T1000 (cell line): ENCODE measurements at regions not wholly inside any gene's neighbourhood (a gene's known extent, or its start where the extent isn't known, plus 50 kb on each side); places are given as distances from the start of the nearest gene placed in this dataset.
A peak's percentile ranks its signal among the peaks of the same experiment; 100 is the strongest.

Experiments
- DNase-seq: peaks from one replicate; lab custom pipeline; 2025; ENCODE audit warnings: mixed read lengths; lab: John Stamatoyannopoulos, UW

DNA sequence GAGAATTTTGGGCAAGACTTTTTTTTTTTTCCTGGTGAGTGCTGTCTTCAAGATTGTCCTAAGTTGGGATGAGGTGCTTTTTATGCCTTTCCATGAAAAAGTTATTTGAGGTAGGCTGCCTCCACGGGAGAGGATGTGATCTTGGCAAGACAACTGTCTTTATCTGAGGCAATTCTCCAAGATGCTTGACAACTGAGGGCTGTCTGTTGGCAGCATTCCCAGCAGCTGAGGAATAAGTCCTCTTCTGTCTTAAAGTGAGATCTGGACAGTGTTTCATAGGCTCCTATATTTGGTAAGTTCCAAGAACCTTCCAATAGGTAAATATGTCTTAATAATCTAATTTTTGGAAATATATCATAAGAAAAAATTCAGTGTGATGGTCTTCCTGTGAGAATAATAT, 662.0 kb downstream of the CDH11 start:
- no peak for DNase-seq

DNA sequence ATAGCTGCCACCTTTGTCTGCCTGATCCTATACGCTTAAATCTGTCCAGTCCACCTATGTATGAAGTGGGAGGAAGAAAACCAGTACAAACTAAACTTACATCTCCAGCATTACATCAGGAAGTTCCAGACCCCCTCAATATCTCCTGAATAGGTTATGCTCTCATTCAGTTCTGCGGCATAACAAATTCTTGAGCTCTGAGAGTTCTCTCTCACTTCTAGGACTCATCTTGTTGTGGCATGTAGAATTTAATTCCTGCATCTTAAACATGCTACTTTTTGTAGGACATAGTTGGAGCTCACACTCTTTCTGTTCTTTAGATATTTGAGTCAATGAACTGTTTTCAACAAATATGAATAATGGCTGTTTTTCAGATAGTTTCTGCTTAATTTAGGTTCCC, 662.5 kb downstream of the CDH11 start:
- DNase-seq, result no peak

DNA sequence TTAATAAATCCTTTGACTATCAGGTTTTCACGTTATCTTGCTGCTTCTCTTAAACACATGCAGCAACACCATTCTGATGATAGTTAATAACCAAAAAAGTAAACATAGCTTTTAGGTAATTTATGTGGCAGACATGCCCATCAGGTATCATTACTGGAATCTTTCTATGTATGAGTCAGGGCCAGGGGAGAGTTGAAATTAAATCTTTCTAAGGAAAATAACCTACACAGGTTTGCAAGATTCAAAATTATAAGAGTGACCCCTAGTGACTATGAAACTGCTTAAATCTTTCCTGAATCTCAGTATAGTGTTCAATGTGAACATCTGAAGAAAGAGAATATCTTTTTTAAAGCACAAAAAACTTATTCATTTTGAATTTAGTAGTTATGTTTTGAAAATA, 666.6 kb downstream of the CDH11 start:
- no peak for DNase-seq

DNA sequence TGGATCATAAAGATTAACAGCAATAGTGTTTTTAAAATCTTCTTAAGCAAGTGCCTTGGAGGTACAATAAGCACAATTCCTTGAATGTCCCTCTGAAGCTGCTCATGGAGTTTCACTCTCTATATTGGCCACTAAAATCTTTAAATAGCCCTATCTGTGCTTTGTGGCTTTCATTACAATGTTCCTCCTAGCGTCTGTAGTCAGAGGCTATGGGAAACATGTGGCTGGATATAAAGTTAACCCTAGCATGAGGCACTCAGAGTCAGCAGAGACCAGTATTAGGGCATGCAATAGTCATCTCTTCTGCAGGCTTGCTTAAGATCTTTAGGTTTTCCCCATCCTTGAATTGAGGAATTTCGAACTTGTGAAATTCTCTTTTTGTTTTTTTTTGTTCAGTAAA, 668.2 kb downstream of the CDH11 start:
- no peak for DNase-seq

DNA sequence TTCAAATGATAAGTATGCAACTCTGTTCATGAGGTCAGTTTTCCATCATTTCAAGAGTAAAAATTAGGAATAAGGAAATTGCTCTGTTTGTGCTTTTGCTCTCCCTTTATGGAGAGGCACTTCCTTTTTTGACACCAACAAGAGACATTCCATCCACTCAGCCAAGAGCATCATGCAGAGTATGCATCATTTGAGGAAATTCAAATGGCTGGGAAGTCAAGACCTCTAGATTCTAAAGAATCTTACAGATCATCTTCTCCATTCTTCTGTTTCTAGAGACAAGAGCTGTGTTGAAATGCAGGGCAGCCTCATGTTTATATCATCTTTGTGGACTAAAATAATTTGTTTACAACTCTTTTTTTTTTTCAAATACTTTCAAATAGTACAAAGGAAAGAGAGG, 669.4 kb downstream of the CDH11 start:
- DNase-seq, result no peak

DNA sequence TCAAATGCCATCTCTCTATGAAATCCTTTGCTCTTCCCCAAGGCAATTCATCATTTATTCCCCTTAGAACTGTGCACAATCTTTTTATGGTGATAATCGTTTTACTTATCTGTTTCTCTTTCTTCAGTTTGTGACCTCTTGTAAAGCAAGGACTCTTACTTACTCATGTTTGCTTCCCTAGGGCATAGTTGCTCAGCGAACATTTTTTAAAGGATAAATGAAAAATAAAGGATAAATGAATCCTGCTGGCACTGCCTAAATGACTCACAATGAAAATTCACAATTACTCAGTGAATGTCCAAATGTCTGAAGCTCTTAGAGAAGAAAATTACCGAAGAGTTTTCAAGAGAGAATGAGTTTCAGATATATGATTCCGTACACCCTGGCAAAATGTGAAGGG, 671.7 kb downstream of the CDH11 start:
- DNase-seq, result no peak

DNA sequence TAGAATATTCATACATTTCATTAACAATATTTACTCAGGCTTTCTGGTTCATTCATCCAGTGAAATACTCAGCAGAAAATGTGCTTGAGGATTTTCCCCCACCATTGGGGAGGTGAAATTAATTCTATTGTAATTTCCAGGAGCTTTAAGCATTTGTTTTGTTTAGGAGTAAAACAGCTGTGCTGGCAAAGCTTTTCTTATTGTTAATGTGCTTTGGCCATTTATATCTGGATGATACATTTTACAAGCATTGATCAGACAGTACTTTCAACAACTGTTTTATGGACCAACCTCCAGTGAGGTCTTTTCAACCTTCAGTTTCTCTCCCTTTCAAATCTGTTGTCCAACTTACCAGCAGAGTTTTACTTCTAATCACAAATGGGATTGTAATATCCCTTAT, 672.4 kb downstream of the CDH11 start:
- DNase-seq, result no peak

DNA sequence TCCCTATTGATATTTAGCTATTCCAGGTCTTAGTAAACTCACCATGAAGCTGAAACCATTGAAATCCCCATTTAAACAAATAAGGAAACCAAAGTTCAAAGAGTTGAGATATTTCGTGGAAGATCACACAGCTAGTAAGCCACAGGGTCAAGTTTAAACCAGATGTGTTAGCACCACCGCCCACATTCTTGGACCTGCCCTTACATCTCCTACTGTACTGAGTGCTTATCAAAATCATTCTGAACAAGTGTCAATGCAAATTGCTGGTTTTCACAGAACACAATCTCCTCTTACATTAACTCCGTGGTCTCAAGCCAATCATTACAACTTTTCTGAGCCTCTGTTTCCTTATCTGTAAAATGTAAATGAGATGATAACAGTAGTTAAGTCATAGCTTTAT, 676.2 kb downstream of the CDH11 start:
- DNase-seq, result no peak

DNA sequence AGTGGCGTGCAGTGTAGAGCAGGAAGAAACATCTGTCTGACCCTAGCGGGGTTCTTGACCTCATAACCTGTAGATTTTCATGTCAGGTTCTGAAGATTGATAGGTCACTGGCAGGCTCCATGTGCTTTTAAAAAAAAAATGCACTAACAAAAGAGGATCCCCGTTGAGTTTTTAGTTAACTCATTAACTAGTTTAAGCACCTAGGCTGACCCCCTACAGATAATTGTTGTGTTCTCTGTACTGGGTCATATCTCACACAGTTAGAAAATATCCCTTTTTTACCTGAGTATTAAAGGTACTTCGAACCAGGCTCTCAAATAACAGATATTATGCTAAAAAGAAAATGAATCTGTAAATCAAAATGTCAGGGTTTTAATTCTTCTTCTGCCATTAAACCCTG, 676.6 kb downstream of the CDH11 start:
- no peak for DNase-seq

DNA sequence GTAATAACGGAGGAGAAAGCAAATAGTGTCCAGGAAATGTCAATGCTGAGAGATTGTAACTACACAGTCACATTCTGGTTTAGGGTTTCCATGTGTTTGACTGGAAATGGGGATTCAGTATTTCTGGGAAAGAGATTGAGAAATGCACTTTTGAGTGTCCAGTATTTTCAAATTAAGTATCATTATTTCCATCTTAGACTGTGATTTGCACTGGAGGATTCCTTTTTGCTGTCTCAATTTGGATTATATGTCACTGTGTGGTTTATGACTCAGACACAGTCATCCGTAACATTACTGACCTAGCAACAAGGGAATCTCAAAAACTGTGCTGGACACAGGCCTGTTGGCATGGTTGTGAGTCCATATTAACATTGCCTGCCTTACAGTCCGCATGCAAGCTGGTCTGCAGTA, 681.4 kb downstream of the CDH11 start:
- peak; percentile 16 for DNase-seq

DNA sequence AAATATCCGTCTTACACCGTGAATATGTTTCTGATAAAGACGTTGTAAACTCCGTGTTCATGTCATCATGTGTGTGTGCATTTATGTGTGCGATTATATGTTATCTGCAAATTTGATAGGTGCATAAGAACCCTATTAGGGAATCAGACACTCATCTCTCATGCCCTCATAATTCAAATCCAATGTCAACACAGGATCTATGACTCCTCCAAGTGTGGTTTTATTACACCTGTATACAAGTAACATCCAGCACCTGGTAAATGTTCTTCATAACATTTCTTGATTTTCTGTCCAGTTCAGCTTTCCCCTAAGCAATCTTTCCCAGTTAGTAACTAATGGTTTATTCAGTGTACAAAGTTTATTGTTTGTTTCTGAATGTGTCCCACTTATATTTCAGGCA, 681.9 kb downstream of the CDH11 start:
- no peak for DNase-seq

DNA sequence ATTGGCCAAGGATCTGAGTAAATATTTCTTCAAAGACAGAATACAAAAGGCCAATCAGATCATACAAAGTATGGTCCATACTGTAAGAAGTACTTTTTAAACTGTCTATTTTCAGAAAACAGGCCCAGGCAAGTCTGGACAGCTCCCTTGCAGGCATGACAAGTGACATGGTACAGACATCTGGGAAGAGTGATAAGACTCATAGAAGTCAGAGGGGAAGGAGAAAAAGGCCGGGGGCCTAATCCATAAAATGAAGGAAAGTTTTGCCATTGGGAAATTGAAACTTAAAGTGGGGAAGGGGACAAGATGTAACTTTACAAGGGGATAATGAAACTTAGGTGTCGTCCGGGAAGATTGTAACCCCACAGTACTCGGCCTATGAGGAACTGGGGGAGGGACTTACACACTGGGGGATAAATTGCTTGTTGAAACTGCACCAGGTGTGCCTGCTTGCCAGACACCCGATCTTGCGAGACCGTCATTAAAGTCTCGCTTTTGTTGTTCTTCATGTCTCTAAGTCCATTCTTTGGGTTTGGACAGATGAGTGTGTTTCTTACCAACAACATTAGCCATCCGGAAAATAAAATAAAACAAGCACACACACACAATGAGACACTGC, 684.0 kb downstream of the CDH11 start:
- DNase-seq, result no peak

DNA sequence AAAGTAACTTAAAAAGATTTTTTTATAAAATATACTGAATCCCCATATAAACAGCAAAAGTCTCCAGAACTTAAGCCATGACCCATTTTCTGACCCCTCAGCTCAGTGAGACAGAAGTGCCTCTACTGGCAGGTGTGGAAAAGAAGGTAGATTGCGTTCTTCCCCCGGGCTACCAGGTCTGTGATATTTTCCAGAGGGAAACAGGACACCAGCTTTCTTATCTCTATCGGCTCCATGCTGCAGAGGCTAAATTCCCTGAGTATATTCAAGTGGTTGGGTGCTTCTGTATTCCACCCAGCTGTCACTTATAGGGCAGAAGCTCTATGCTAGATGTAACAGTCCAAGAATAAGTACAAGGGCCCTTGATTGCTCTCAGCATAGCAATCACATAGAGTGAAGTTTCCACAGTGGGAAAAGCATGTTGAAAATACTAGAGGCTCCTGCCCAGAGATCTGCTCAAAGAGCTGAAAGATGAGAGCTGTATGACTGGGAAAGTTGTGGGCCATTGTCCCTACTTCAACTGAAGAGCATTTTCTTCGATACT, 687.3 kb downstream of the CDH11 start:
- no peak for DNase-seq

DNA sequence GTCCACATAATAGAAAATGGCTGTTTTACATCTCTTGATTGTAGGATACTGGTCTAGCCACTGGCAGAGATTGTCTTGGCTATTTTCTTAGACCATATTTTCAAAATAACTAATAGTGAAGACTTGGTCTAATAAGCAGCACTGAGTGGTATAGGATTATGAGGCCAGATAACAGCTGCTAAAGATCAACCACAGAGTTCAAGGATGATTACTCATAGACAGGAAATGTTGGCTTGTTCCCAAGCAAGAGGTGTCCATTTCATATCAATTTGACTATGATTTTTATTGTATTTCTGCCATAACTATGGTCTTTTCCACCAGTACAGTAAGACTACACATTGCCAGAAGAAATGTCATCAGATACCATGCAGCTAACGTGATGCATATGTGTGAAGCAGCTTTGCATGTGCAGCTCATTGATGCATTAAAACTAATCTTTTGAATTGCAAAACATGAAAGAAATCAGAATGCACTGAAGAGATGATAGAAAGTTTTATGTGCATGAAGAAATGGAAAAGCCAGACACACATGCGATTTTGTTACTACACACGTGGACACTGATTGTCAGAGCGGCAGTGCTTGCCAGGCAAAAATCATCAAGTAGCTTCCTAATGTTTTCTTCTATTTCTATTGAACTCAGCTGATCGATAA, 693.3 kb downstream of the CDH11 start:
- no peak for DNase-seq

DNA sequence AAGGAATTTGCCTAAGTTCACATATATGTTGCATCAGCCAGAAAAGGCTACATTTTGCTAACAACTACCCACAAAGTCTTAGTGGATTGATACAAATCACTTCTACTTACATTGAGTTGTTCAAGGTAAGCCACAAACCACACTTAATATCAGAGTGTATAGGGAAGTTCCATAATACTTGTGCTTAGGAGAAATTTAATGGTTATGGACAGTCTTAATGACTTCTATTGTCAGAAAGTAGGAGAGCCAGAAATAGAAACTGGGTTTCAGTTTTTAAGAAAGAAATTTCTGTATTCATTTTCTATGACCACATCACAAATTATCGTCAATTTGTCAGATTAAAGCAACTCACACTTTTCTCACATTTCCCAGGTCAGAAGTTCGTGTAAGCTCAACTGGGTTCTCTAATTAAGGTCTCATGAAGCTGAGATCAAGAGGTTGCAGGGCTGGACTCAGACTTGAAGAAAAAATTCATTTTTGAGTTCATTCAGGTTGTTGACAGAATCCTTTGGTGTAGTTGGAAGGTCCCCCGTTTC, 695.7 kb downstream of the CDH11 start:
- no peak for DNase-seq

DNA sequence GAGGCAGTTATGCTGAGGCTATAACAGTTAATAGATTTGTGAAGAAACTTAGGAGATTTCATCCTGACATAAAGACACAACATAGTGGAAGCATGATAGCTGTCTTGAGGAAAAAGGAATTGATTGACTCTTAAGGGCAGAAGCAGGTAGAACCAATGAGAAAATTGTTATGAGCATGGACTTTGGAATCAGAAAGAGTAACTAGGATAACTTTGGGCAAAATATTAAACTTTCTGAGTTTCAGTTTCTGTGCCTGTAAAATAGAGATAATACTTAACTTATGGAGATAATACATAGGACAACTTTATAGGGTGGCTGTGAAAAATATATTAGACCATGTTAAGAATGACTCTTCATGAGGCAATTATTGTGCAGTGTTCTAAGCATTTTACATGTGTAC, 696.5 kb downstream of the CDH11 start:
- DNase-seq, result no peak

DNA sequence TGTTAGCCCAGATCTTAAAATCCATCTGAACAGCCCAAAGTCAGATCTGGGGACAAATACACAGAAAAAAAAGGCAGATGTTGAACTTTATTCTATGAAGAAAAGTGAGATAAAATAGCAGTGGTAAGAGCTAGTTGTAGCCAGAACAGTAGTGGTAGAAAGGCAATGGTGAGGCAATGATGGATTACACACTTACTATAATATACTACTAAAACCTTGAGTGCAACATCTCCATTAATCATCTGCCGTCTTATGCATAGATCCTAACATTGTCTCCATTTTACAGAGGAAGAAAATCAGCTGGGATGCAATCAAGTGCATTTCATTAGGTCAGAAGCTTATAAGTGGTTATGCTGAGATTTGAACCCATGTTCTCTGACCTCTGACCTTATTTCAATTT, 699.6 kb downstream of the CDH11 start:
- DNase-seq, result no peak

DNA sequence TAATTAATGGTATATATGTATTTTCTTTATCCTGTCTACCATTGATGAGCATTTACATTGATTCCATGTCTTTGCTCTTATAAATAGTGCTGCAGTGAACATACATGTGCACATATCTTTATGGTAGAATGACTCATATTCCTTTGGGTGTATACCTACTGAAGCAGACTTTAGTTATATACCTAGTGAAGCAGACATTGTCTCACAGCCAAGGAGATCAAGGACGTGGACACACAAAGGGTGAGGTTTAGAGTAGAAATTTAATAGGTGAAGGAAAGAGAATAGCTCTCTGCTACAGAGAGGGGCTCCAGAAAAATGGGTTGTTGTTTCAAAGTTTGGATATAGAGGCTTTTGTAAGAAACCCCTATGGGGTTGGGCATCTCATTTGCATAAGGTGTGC, 700.3 kb downstream of the CDH11 start:
- DNase-seq, result no peak

DNA sequence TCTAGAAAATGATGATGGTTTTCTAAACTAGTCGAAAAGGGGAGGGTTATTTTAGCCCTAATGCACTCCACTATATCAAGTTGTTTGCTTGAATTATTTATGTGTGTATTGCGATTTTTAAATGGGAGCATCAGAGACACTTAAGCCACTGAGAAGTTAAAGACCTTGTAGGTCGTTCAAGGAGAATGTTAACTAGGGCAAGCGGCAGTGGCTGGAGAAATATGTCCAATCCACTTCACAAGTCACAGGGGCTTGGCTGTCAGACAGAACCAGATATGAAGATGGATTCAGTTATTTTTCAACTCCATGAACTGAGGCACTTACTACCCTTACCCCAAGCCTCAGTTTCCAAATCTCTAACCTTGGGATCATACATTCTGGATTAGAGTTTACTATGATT, 702.0 kb downstream of the CDH11 start:
- DNase-seq, result no peak

DNA sequence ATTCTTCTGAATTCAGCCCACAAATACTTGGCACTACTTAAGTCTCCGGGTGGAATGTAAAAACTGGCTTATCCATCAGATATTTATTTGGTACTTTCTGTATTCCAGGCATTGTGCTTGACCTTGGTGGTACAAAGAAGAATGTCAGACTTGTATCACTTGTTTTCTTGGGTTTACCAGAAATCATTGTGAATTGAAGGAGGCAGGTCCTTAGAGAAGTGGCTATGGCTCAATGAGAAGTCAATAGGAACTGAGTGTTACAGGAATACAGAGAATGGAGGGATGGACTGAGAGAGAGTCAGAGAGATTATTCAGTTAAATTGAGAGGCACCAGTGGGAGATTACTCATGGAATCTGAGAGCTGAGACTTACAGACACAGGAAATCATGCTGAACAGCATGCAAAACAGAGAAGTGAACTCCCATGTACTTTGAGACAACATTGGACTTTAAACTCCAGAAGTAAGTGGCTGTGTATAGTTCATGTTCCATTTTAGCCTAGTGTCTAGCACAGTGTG, 704.1 kb downstream of the CDH11 start:
- DNase-seq, result no peak

DNA sequence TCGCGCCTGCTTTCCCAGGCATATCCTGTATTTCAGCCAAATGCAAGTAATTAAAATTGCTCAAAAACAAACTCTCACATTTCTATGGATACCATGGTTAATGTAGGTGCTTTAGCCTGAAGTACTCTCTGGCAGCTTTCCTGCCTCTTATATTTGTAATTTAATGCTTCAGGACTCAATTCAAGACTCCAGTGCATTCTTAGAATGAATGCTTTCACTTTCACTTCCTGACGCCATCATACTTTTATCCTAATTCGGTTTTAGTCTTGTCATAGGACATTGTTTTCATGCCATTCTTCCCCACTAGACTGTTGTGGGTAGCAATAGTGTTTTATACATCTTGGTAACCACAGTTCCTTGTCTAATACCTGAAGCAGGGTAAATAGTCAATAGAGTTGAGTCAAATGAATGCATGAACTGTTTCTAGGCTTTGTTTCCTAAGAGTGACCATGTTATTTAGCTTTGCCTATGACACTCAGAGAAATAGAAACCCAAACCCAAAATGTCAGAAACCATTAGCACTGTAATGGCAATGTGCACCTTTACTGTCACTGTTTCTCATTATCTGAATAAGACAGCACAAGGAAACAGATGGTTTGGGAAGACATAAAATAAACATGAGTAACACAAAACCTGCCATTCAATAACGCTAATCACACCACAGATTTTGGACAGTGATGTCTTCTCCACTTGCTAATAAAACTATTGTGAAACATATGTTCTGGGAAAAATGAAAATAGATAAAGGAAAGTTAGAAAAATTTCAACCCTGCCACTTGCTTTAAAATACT, 705.5 kb downstream of the CDH11 start:
- DNase-seq, result no peak

DNA sequence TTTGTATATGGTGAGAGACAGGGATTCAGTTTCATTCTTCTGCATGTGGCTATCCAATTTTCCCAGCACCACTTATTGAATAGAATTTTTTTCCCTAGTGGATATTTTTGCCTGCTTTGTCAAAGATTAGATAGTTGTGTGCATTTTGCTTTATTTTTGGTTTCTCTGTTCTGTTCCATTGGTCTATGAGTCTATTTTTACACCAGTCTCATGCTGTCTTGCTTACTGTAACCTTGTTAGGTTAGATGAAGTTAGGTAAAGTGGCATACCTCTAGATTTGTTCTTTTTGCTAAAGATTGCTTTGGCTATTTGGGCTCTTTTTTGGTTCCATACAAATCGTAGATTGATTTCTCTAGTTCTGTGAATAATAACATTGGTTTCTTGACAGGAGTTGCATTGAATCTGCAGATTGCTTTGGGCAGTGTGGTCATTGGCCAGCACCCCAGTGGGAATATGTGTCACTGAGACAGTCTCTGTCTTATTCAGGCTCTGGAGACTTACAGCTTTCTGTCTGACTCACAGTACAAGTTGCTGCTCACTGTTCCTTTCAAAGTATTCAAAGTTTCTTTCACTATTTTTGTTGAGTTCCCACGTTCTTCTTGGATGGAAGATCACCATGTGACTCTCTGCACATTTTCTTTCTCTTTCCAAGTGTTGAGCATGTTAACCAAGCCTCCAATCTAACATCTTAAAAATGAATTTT, 709.1 kb downstream of the CDH11 start:
- DNase-seq, result no peak
